GM12873 (cell line): ENCODE measurements at regions not wholly inside any gene's neighbourhood (a gene's known extent, or its start where the extent isn't known, plus 50 kb on each side); places are given as distances from the start of the nearest gene placed in this dataset.

ENCODE experiments used
- CTCF ChIP-seq: IDR thresholded peaks from 2 replicates; pipeline ENCODE4 v1.5.1; 2012; ENCODE audit warnings: low read depth, mild to moderate bottlenecking, moderate library complexity, low read length, control low read depth; ENCODE audit not compliant: insufficient read depth; ENCODE audit errors: missing control alignments

- TF ChIP-seq CTCF, result no peak
Observed at GRCh38 chr6:21710216-21710615, 116.7 kb downstream of the SOX4 start.

- no peak for TF ChIP-seq CTCF
Observed at GRCh38 chr6:21710908-21711627, 117.5 kb downstream of the SOX4 start.

GRCh38 chr6:21712213-21712612 lies 118.7 kb downstream of the SOX4 start:
- no peak for TF ChIP-seq CTCF

- no peak for TF ChIP-seq CTCF
Observed at GRCh38 chr6:21713481-21713880, 119.9 kb downstream of the SOX4 start.

- TF ChIP-seq CTCF, result no peak
Observed at GRCh38 chr6:21715180-21715579, 121.6 kb downstream of the SOX4 start.

GRCh38 chr6:21722510-21722909 lies 129.0 kb downstream of the SOX4 start:
- no peak for TF ChIP-seq CTCF

GRCh38 chr6:21726676-21727075 lies 133.1 kb downstream of the SOX4 start:
- no peak for TF ChIP-seq CTCF
